Body of pancreas (tissue), 4 donors: ENCODE measurements at regions not wholly inside any gene's neighbourhood (a gene's known extent, or its start where the extent isn't known, plus 50 kb on each side); places are given as distances from the start of the nearest gene placed in this dataset.

Experiments used
- POLR2A ChIP-seq, 3 donors: fragments of 450-650 bp; IDR thresholded peaks; one replicate each; pipeline ENCODE4 v1.6.1; 2016; ENCODE audit warnings: antibody characterized with exemption in 3 of 3, mild to moderate bottlenecking in 2 of 3
- TF ChIP-seq, protein P1 (sequence below), 7 experiments: fragments of 450-650 bp in 4 of 7; fragments of 200-600 bp in 3 of 7; sonication (generic) in 3 of 7; IDR thresholded peaks; one replicate each; pipeline ENCODE4 v1.5.1; 2016 to 2019; ENCODE audit warnings: antibody characterized with exemption in 7 of 7

- TF ChIP-seq, protein P1, sequence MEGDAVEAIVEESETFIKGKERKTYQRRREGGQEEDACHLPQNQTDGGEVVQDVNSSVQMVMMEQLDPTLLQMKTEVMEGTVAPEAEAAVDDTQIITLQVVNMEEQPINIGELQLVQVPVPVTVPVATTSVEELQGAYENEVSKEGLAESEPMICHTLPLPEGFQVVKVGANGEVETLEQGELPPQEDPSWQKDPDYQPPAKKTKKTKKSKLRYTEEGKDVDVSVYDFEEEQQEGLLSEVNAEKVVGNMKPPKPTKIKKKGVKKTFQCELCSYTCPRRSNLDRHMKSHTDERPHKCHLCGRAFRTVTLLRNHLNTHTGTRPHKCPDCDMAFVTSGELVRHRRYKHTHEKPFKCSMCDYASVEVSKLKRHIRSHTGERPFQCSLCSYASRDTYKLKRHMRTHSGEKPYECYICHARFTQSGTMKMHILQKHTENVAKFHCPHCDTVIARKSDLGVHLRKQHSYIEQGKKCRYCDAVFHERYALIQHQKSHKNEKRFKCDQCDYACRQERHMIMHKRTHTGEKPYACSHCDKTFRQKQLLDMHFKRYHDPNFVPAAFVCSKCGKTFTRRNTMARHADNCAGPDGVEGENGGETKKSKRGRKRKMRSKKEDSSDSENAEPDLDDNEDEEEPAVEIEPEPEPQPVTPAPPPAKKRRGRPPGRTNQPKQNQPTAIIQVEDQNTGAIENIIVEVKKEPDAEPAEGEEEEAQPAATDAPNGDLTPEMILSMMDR (IDR thresholded peaks at IDR 0.05), result no peak
- TF ChIP-seq POLR2A (IDR thresholded peaks at IDR 0.05), result no peak
These were observed 111.9 kb upstream of the C14orf180 start for GRCh38 chr14:104467641-104468040.
